ENCODE measurements at regions not wholly inside any gene's neighbourhood (a gene's known extent, or its start where the extent isn't known, plus 50 kb on each side); places are given as distances from the start of the nearest gene placed in this dataset.

- Mint-ChIP-seq H3K36me3 (ENCODE audit: unreplicated experiment) (no peaks in the 10 kb centered on the region), H3K4me1 (ENCODE audit: unreplicated experiment) (no peaks in the 10 kb centered on the region), H3K27ac (ENCODE audit: unreplicated experiment) (no peak overlapping the region), H3K27me3 (ENCODE audit: unreplicated experiment) (no peaks in the 10 kb centered on the region), H3K4me3 (ENCODE audit: unreplicated experiment) (no peak overlapping the region), H3K9me3 (ENCODE audit: unreplicated experiment) (no peaks in the 10 kb centered on the region)
- DNase-seq (ENCODE audit: extremely low spot score, unreplicated experiment) = no peak
- TF ChIP-seq CTCF (IDR thresholded peaks at IDR 0.05) = no peak
These were observed 174.2 kb upstream of the CTBP2 start for GRCh38 chr10:125334545-125334944.

- no peaks in the 10 kb centered on the region for H3K36me3 Mint-ChIP-seq (ENCODE audit: unreplicated experiment)
- H3K4me1 Mint-ChIP-seq (ENCODE audit: unreplicated experiment) = no peaks in the 10 kb centered on the region
- no peak for TF ChIP-seq CTCF (IDR thresholded peaks at IDR 0.05)
- DNase-seq (ENCODE audit: extremely low spot score, unreplicated experiment) = no peak
- no peaks in the 10 kb centered on the region for H3K9me3 Mint-ChIP-seq (ENCODE audit: unreplicated experiment)
- no peak overlapping the region for H3K27ac Mint-ChIP-seq (ENCODE audit: unreplicated experiment)
- H3K4me3 Mint-ChIP-seq (ENCODE audit: unreplicated experiment) = no peak overlapping the region
- no peaks in the 10 kb centered on the region for H3K27me3 Mint-ChIP-seq (ENCODE audit: unreplicated experiment)
These were observed 173.4 kb upstream of the CTBP2 start for GRCh38 chr10:125333769-125334168.

- DNase-seq (ENCODE audit: extremely low spot score, unreplicated experiment) = no peak
- Mint-ChIP-seq H3K36me3 (ENCODE audit: unreplicated experiment) (no peaks in the 10 kb centered on the region), H3K9me3 (ENCODE audit: unreplicated experiment) (no peaks in the 10 kb centered on the region), H3K4me1 (ENCODE audit: unreplicated experiment) (no peaks in the 10 kb centered on the region), H3K27ac (ENCODE audit: unreplicated experiment) (no peak overlapping the region), H3K4me3 (ENCODE audit: unreplicated experiment) (no peak overlapping the region), H3K27me3 (ENCODE audit: unreplicated experiment) (no peaks in the 10 kb centered on the region)
- TF ChIP-seq CTCF (IDR thresholded peaks at IDR 0.05) = no peak
These were observed 172.8 kb upstream of the CTBP2 start for GRCh38 chr10:125333209-125333591.

- no peak for DNase-seq (ENCODE audit: extremely low spot score, unreplicated experiment)
- no peak for TF ChIP-seq CTCF (IDR thresholded peaks at IDR 0.05)
- Mint-ChIP-seq H3K27me3 (ENCODE audit: unreplicated experiment) (no peaks in the 10 kb centered on the region), H3K4me1 (ENCODE audit: unreplicated experiment) (no peaks in the 10 kb centered on the region), H3K9me3 (ENCODE audit: unreplicated experiment) (no peaks in the 10 kb centered on the region), H3K27ac (ENCODE audit: unreplicated experiment) (no peak overlapping the region), H3K4me3 (ENCODE audit: unreplicated experiment) (no peak overlapping the region), H3K36me3 (ENCODE audit: unreplicated experiment) (no peaks in the 10 kb centered on the region)
These were observed 172.3 kb upstream of the CTBP2 start for GRCh38 chr10:125332548-125333208.

GRCh38 chr10:125331056-125331455, 170.7 kb upstream of the CTBP2 start:
- no peak for TF ChIP-seq CTCF (IDR thresholded peaks at IDR 0.05)
- Mint-ChIP-seq H3K27ac (ENCODE audit: unreplicated experiment) (no peak overlapping the region), H3K9me3 (ENCODE audit: unreplicated experiment) (no peaks in the 10 kb centered on the region), H3K36me3 (ENCODE audit: unreplicated experiment) (no peaks in the 10 kb centered on the region), H3K4me3 (ENCODE audit: unreplicated experiment) (no peak overlapping the region), H3K4me1 (ENCODE audit: unreplicated experiment) (no peaks in the 10 kb centered on the region), H3K27me3 (ENCODE audit: unreplicated experiment) (peaks cover 4% of the 10 kb centered on the region)
- DNase-seq (ENCODE audit: extremely low spot score, unreplicated experiment) = no peak
